Coronary artery (tissue), 2 donors: ENCODE measurements at regions not wholly inside any gene's neighbourhood (a gene's known extent, or its start where the extent isn't known, plus 50 kb on each side); places are given as distances from the start of the nearest gene placed in this dataset.
"Not testable (repeated sequence)": the region's sequence is repeated elsewhere in the genome, so short reads cannot be mapped to it uniquely, and the experiment has no call there.

ENCODE experiments used
- DNase-seq: peaks from one replicate; pipeline ENCODE4 v3.0.0-alpha.2; 2017; ENCODE audit warnings: low spot score
- H3K27ac ChIP-seq, 2 donors: fragments of 200-600 bp; sonication (generic); one replicate each; pipeline ENCODE4 v1.5.1; 2016 to 2019
- H3K4me3 ChIP-seq: fragments of 200-600 bp; sonication (generic); 2 replicates; pipeline ENCODE4 v1.5.1; 2016; ENCODE audit warnings: mild to moderate bottlenecking, moderate library complexity
- CTCF ChIP-seq: fragments of 200-600 bp; sonication (generic); IDR thresholded peaks from one replicate; pipeline ENCODE4 v1.5.1; 2019; ENCODE audit warnings: antibody characterized with exemption

GRCh38 chr3:166005126-166005525, 167.9 kb upstream of the BCHE start:
- no peak overlapping the region for H3K4me3 ChIP-seq
- no peak overlapping the region for H3K27ac ChIP-seq
- no peak for DNase-seq
- no peak for TF ChIP-seq CTCF

GRCh38 chr3:165994293-165994692, 157.1 kb upstream of the BCHE start:
- Histone ChIP-seq H3K27ac (no peak overlapping the region), H3K4me3 (no peak overlapping the region)
- no peak for DNase-seq
- TF ChIP-seq CTCF = no peak

- no peak for DNase-seq
- no peak for TF ChIP-seq CTCF
- no peak overlapping the region for H3K4me3 ChIP-seq
- H3K27ac ChIP-seq = no peak overlapping the region
These were observed 147.4 kb upstream of the BCHE start for GRCh38 chr3:165984589-165984988.

GRCh38 chr3:165983284-165983683, 146.1 kb upstream of the BCHE start:
- H3K27ac ChIP-seq = no peak overlapping the region
- DNase-seq = no peak
- TF ChIP-seq CTCF = no peak
- H3K4me3 ChIP-seq = no peak overlapping the region

- no peak for TF ChIP-seq CTCF
- Histone ChIP-seq H3K27ac (no peak overlapping the region), H3K4me3 (no peak overlapping the region)
- no peak for DNase-seq
These were observed 144.1 kb upstream of the BCHE start for GRCh38 chr3:165981318-165981717.

GRCh38 chr3:165960825-165961224, 123.6 kb upstream of the BCHE start:
- H3K27ac ChIP-seq, H3K4me3 ChIP-seq, DNase-seq: not testable (repeated sequence)

GRCh38 chr3:165954171-165954570, 116.9 kb upstream of the BCHE start:
- Histone ChIP-seq H3K4me3 (no peak overlapping the region), H3K27ac (no peak overlapping the region)
- no peak for TF ChIP-seq CTCF
- no peak for DNase-seq

- no peak overlapping the region for H3K4me3 ChIP-seq
- no peak for TF ChIP-seq CTCF
- H3K27ac ChIP-seq = no peak overlapping the region
- no peak for DNase-seq
These were observed 109.1 kb upstream of the BCHE start for GRCh38 chr3:165946360-165946759.
